GM23338 (cell line): ENCODE measurements at regions not wholly inside any gene's neighbourhood (a gene's known extent, or its start where the extent isn't known, plus 50 kb on each side); places are given as distances from the start of the nearest gene placed in this dataset.

Experiments used
- ATAC-seq: fragments of 200-7000 bp; cut with Tn5 transposase; 3 replicates; pipeline ENCODE4 v1.9.1; 2020
- DNase-seq: peaks from one replicate; pipeline ENCODE4 v3.0.0-alpha.2; 2015; ENCODE audit warnings: low spot score
- H2AFZ ChIP-seq: fragments of 200-600 bp; sonication (generic); 2 replicates; pipeline ENCODE4 v1.8.0; 2016; ENCODE audit warnings: antibody characterized with exemption, mild to moderate bottlenecking, moderate library complexity
- H3F3A ChIP-seq: fragments of 200-600 bp; sonication (generic); replicated peaks from 2 replicates; pipeline ENCODE4 v1.8.0; 2017; ENCODE audit warnings: antibody characterized with exemption, mixed run types, low read depth
- H3K27ac ChIP-seq: fragments of 200-600 bp; sonication (generic); 2 replicates; pipeline ENCODE4 v1.6.1; 2016; ENCODE audit warnings: low read depth
- H3K27me3 ChIP-seq: fragments of 200-600 bp; sonication (generic); 2 replicates; pipeline ENCODE4 v1.8.0; 2016; ENCODE audit warnings: mild to moderate bottlenecking, mixed run types, moderate library complexity; ENCODE audit not compliant: insufficient read depth
- H3K36me3 ChIP-seq: fragments of 200-600 bp; sonication (generic); 2 replicates; pipeline ENCODE4 v1.8.0; 2016; ENCODE audit warnings: mild to moderate bottlenecking; ENCODE audit not compliant: insufficient read depth
- H3K4me1 ChIP-seq: fragments of 200-600 bp; sonication (generic); 2 replicates; pipeline ENCODE4 v1.8.0; 2016; ENCODE audit warnings: mild to moderate bottlenecking, moderate library complexity; ENCODE audit not compliant: insufficient read depth
- H3K4me2 ChIP-seq: fragments of 200-600 bp; sonication (generic); 2 replicates; pipeline ENCODE4 v1.7.1; 2017; ENCODE audit warnings: mixed run types
- H3K4me3 ChIP-seq: fragments of 200-600 bp; sonication (generic); 2 replicates; pipeline ENCODE4 v1.6.1; 2016; ENCODE audit warnings: mixed run types
- H3K79me2 ChIP-seq: fragments of 200-600 bp; sonication (generic); replicated peaks from 2 replicates; pipeline ENCODE4 v1.8.0; 2017; ENCODE audit warnings: mild to moderate bottlenecking; ENCODE audit not compliant: insufficient read depth
- H3K9me2 ChIP-seq: fragments of 200-600 bp; sonication (generic); 2 replicates; pipeline ENCODE4 v1.8.0; 2017; ENCODE audit not compliant: insufficient read depth
- H4K20me1 ChIP-seq: fragments of 200-600 bp; sonication (generic); replicated peaks from 2 replicates; pipeline ENCODE4 v1.8.0; 2017; ENCODE audit warnings: mild to moderate bottlenecking; ENCODE audit not compliant: insufficient read depth
- H3K27ac Mint-ChIP-seq: 2 replicates; pipeline ENCODE4 v1.8.0; 2020; ENCODE audit warnings: inconsistent platforms, mild to moderate bottlenecking, moderate library complexity, mixed read lengths
- H3K27me3 Mint-ChIP-seq: 3 replicates; pipeline ENCODE4 v1.8.0; 2022; ENCODE audit warnings: low read depth, mild to moderate bottlenecking, moderate library complexity, mixed read lengths, inconsistent platforms; ENCODE audit not compliant: insufficient read depth, poor library complexity
- H3K36me3 Mint-ChIP-seq: 3 replicates; pipeline ENCODE4 v1.8.0; 2021; ENCODE audit warnings: low read depth, mild to moderate bottlenecking, inconsistent platforms, moderate library complexity, mixed read lengths
- H3K4me1 Mint-ChIP-seq: 3 replicates; pipeline ENCODE4 v1.8.0; 2020; ENCODE audit warnings: mild to moderate bottlenecking, inconsistent platforms, mixed read lengths
- H3K4me3 Mint-ChIP-seq: 3 replicates; pipeline ENCODE4 v1.8.0; 2021; ENCODE audit warnings: moderate library complexity, mild to moderate bottlenecking, inconsistent platforms, mixed read lengths
- H3K9me3 Mint-ChIP-seq: 3 replicates; pipeline ENCODE4 v1.8.0; 2020; ENCODE audit warnings: moderate library complexity, mild to moderate bottlenecking, inconsistent platforms, mixed read lengths
- CTCF ChIP-seq, 2 experiments: fragments of 200-600 bp in 1 of 2; sonication (generic) in 1 of 2; conservative IDR thresholded peaks; 2 replicates each; pipeline versions ENCODE4 v1.5.1 to v1.6.1; 2016 to 2017; ENCODE audit warnings: antibody characterized with exemption in 2 of 2, low read depth in 2 of 2, mild to moderate bottlenecking in 2 of 2, moderate library complexity in 1 of 2
- JUNB ChIP-seq: IDR thresholded peaks from one replicate; pipeline ENCODE4 v1.6.1; 2016; ENCODE audit warnings: antibody characterized with exemption; ENCODE audit not compliant: unreplicated experiment
- POLR2AphosphoS5 ChIP-seq: IDR thresholded peaks from 2 replicates; pipeline ENCODE4 v1.6.1; 2016; ENCODE audit warnings: antibody characterized with exemption, low read depth
- REST ChIP-seq: IDR thresholded peaks from one replicate; pipeline ENCODE4 v1.6.1; 2018; ENCODE audit warnings: antibody characterized with exemption; ENCODE audit not compliant: unreplicated experiment
- STAT1 ChIP-seq: IDR thresholded peaks from one replicate; pipeline ENCODE4 v1.6.1; 2016; ENCODE audit warnings: antibody characterized with exemption; ENCODE audit not compliant: unreplicated experiment
- ZNF331 ChIP-seq: fragments of 250-450 bp; sonication (Bioruptor Pico); IDR thresholded peaks from 2 replicates; pipeline ENCODE4 v1.5.0; 2020; ENCODE audit warnings: low read depth, mild to moderate bottlenecking, moderate library complexity
- ZNF462 ChIP-seq: fragments of 250-450 bp; sonication (Bioruptor Pico); IDR thresholded peaks from 2 replicates; pipeline ENCODE4 v1.5.0; 2020; ENCODE audit warnings: mild to moderate bottlenecking, moderate library complexity
- TF ChIP-seq, protein P1 (sequence below): IDR thresholded peaks from 2 replicates; pipeline ENCODE4 v1.6.1; 2016; ENCODE audit warnings: antibody characterized with exemption

DNA sequence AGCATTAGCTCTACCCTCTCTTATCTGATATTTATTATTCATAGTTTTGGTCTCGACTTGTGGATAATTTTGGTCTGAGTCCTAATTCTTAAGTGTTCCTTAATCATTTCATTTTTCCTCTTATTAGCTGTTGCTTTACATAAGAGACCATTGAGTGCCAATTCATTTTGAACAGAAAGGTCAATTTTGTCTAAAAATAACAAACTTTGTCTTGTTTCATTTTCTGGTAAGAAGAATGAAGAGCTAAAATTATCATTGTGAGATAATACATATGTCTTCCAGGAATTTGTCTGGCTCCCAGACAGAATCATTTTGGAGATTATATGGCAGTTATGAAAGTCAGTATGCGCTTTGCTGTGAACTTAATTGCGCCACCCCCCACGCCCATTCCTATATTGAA lies 1471.8 kb downstream of the PCDH7 start (continued):
- no peak for TF ChIP-seq ZNF462 (CRISPR knock-in tag)
- TF ChIP-seq, protein P1, sequence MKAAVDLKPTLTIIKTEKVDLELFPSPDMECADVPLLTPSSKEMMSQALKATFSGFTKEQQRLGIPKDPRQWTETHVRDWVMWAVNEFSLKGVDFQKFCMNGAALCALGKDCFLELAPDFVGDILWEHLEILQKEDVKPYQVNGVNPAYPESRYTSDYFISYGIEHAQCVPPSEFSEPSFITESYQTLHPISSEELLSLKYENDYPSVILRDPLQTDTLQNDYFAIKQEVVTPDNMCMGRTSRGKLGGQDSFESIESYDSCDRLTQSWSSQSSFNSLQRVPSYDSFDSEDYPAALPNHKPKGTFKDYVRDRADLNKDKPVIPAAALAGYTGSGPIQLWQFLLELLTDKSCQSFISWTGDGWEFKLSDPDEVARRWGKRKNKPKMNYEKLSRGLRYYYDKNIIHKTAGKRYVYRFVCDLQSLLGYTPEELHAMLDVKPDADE = no peak
- TF ChIP-seq JUNB = no peak
- no peak for TF ChIP-seq REST

GRCh38 chr4:32192363-32192762 lies 1472.2 kb downstream of the PCDH7 start:
- Histone ChIP-seq H3K27ac (no peak overlapping the region), H2AFZ (no peak overlapping the region), H3K9me2 (no peaks in the 10 kb centered on the region), H3K36me3 (no peaks in the 10 kb centered on the region), H3F3A (no peaks in the 10 kb centered on the region), H3K27me3 (no peaks in the 10 kb centered on the region), H3K4me2 (no peak overlapping the region), H3K4me1 (no peaks in the 10 kb centered on the region), H4K20me1 (no peaks in the 10 kb centered on the region), H3K4me3 (no peak overlapping the region), H3K79me2 (no peaks in the 10 kb centered on the region)
- peaks cover 4% of the 10 kb centered on the region; the same call in 1 of the 3 replicates for H3K36me3 Mint-ChIP-seq
- peaks cover 7% of the 10 kb centered on the region; the same call in 2 of the 3 replicates for H3K9me3 Mint-ChIP-seq
- H3K4me3 Mint-ChIP-seq = no peak overlapping the region
- no peaks in the 10 kb centered on the region for H3K4me1 Mint-ChIP-seq
- H3K27ac Mint-ChIP-seq = no peak overlapping the region
- ATAC-seq (no peak), DNase-seq (no peak)
- peaks cover 3% of the 10 kb centered on the region for H3K27me3 Mint-ChIP-seq
- TF ChIP-seq CTCF (conservative IDR thresholded peaks at IDR 0.05; ENCODE audit: low read depth in 2 of 2) = no peak
- no peak for TF ChIP-seq REST
- no peak for TF ChIP-seq ZNF331 (CRISPR knock-in tag)
- no peak for TF ChIP-seq STAT1
- TF ChIP-seq POLR2AphosphoS5 = no peak
